Inferior parietal cortex (tissue), 1 donor: ENCODE measurements at regions not wholly inside any gene's neighbourhood (a gene's known extent, or its start where the extent isn't known, plus 50 kb on each side); places are given as distances from the start of the nearest gene placed in this dataset.
"Not testable (repeated sequence)": the region's sequence is repeated elsewhere in the genome, so short reads cannot be mapped to it uniquely, and the experiment has no call there.

ENCODE experiments used
- DNase-seq: peaks from one replicate; pipeline ENCODE4 v3.0.0-alpha.2; 2016; ENCODE audit errors: extremely low spot score

- DNase-seq: no peak
Measured at GRCh38 chr2:47964277-47964676, 58.0 kb upstream of the FBXO11 start.

- no peak for DNase-seq
Measured at GRCh38 chr2:47964722-47965434, 58.6 kb upstream of the FBXO11 start.

- not testable (repeated sequence) for DNase-seq
Measured at GRCh38 chr2:47976728-47977127, 70.4 kb upstream of the FBXO11 start.

- DNase-seq: no peak
Measured at GRCh38 chr2:47984041-47984440, 77.7 kb upstream of the FBXO11 start.

- DNase-seq: no peak
Measured at GRCh38 chr2:47990503-47990902, 84.2 kb upstream of the FBXO11 start.

GRCh38 chr2:47992671-47993070 lies 86.4 kb upstream of the FBXO11 start:
- no peak for DNase-seq

- no peak for DNase-seq
Measured at GRCh38 chr2:47996808-47997207, 90.5 kb upstream of the FBXO11 start.

GRCh38 chr2:47999512-47999911 lies 93.2 kb upstream of the FBXO11 start:
- no peak for DNase-seq

- no peak for DNase-seq
Measured at GRCh38 chr2:48001498-48001897, 95.2 kb upstream of the FBXO11 start.

- DNase-seq: no peak
Measured at GRCh38 chr2:48006094-48006493, 99.8 kb upstream of the FBXO11 start.

- DNase-seq: no peak
Measured at GRCh38 chr2:48007699-48008268, 101.5 kb upstream of the FBXO11 start.

GRCh38 chr2:48009256-48009655 lies 103.0 kb upstream of the FBXO11 start:
- no peak for DNase-seq

- no peak for DNase-seq
Measured at GRCh38 chr2:48015421-48015820, 109.1 kb upstream of the FBXO11 start.

- no peak for DNase-seq
Measured at GRCh38 chr2:48016225-48017019, 110.1 kb upstream of the FBXO11 start.

- no peak for DNase-seq
Measured at GRCh38 chr2:48017136-48017535, 110.8 kb upstream of the FBXO11 start.

GRCh38 chr2:48018480-48018879 lies 112.2 kb upstream of the FBXO11 start:
- no peak for DNase-seq

GRCh38 chr2:48026865-48027264 lies 120.6 kb upstream of the FBXO11 start:
- no peak for DNase-seq

- no peak for DNase-seq
Measured at GRCh38 chr2:48032765-48033164, 126.5 kb upstream of the FBXO11 start.

GRCh38 chr2:48034295-48034694 lies 128.0 kb upstream of the FBXO11 start:
- no peak for DNase-seq

GRCh38 chr2:48036312-48036711 lies 130.0 kb upstream of the FBXO11 start:
- no peak for DNase-seq

GRCh38 chr2:48039209-48039990 lies 133.1 kb upstream of the FBXO11 start:
- no peak for DNase-seq

- DNase-seq: no peak
Measured at GRCh38 chr2:48043131-48043700, 136.9 kb upstream of the FBXO11 start.
